ENCODE measurements at regions not wholly inside any gene's neighbourhood (a gene's known extent, or its start where the extent isn't known, plus 50 kb on each side); places are given as distances from the start of the nearest gene placed in this dataset.

- TF ChIP-seq CTCF (IDR thresholded peaks at IDR 0.05; ENCODE audit: insufficient read depth, low read length, poor library complexity, severe bottlenecking) (peak; percentile 23), EZH2phosphoT487 (conservative IDR thresholded peaks at IDR 0.05; ENCODE audit: low read length) (no peak)
Observed at GRCh38 chrX:130975947-130976346, 72.9 kb upstream of the ENOX2 start.
